DMS153 (cell line): ENCODE measurements at regions not wholly inside any gene's neighbourhood (a gene's known extent, or its start where the extent isn't known, plus 50 kb on each side); places are given as distances from the start of the nearest gene placed in this dataset.
"Not testable (repeated sequence)": the region's sequence is repeated elsewhere in the genome, so short reads cannot be mapped to it uniquely, and the experiment has no call there.

ENCODE experiments used
- DNase-seq: peaks from one replicate; lab custom pipeline; 2025; lab: John Stamatoyannopoulos, UW

GRCh38 chr3:170705131-170705530 is 119.3 kb upstream of the SLC7A14 start:
- no peak for DNase-seq

DNA sequence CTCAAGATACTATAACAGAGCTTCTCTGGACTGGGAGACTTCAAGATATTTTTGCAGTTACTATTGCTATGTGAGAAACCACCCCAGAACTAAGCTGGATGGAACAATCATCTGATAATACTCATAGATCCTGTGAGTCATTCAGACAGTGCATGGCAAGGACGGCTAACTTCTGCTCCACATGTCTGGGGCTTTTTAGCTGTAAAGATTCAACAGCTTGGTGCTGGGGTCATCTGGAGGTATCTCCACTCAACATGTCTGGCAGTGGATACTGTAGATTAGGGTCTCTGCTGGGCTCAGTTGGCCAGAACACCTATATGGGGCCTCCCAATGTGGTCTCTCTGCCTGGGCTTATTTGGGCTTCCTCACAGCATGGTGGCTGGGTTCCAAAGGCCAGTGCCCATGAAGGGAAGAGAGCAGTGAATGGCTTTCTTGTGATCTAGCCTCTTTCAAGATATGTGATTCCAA is 117.3 kb upstream of the SLC7A14 start:
- no peak for DNase-seq

DNA sequence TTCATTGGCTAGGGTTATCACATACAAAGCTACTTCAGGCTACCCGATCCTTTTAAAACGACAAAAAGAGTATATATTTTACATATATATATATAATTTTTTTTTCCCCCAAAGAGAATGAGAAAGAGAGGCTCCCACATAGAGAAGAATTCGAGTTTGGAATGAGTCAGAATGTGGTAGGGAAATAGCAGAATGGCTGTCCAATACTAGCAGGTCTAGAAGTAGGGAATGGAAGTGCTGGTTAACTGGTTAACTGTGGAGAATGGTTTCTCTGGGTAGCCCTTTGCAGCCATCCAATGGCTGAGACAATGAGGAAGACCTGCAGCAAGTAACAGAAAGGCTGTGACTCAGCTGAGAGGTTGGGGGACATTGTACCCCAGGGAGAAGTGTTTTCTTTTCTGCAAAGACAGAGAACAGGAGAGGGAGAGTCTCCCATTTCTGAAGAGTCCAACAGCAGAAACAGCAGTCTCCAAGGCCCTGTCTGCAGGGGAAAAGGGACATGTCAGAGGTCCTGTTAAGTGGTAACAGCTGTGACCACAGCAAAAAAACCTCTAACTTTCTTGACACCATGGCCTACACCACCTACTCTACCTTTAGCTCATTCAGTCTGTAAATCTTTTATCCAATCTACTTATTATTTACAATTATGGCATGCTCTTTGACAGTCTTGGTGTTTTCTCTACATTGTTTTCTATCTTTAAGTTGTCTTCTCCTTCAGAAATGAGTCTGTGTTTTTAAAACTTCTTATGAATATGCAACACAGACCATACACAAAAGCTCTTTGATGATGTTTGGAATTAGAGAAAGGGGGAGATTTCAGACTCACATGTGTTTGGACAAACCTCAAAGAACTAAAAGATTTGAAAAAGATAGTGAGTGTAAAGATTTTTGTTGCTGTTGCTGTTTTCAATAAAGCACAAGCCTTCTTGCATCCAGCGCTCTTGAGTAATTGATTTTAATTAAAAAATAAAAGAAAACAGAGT is 116.1 kb upstream of the SLC7A14 start:
- no peak for DNase-seq

DNA sequence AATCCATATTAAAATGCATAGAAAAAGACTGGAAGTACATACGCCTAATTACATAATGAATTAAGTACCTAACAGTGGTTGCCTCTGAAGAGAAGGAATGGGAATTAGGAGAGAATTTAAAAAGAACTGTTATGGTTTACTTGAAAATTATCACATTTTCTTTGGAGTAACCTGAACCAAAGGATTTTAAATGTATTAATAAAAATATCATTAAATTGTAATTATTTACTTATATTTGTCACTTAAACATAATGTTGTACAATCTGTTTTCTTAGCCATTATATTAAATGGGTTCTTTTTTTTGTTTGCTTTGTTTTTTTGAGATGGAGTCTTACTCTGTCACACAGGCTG is 114.2 kb upstream of the SLC7A14 start:
- no peak for DNase-seq

- DNase-seq = no peak
These were observed 113.5 kb upstream of the SLC7A14 start for GRCh38 chr3:170699158-170700053.

DNA sequence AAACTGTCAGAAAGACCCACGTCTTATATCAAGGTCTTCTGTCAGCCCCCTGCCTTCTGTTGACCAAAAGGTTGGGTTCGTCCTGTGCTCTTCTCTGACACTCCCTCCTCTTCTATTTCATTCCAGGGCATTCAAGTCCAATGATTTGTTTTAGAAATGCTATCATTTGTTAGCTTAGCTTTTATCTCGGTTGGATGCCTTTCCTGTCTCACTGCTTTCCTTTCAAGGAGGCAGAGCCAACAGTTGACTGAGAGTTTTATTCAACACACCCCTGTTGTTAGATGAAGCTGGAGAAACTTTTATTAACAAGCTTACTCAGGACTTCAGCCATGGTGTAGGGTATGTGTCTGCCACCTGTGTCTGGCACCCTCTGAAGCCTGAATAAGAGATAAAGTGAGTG is 112.0 kb upstream of the SLC7A14 start:
- DNase-seq = peak; percentile 71

DNA sequence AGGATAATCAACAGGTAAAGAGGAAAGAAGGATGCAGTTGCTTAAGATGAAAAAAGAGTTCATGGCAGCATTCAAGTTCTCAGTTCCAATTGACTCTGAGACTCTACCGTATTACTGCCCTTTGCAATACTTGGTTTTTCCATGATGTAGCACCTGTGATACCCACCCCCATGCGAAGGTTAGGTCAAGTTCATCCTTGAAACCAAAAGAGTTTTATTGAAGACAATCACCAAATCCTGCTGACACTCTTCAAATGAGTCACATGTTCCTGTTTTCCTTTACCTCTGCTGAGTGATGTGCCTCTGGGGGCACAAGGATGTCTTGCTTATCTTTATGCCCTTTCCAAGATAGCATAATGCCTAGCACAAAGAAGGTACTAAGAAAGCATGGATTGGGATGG is 111.3 kb upstream of the SLC7A14 start:
- DNase-seq = no peak

GRCh38 chr3:170695486-170696064 is 109.7 kb upstream of the SLC7A14 start:
- DNase-seq = peak; percentile 55

DNA sequence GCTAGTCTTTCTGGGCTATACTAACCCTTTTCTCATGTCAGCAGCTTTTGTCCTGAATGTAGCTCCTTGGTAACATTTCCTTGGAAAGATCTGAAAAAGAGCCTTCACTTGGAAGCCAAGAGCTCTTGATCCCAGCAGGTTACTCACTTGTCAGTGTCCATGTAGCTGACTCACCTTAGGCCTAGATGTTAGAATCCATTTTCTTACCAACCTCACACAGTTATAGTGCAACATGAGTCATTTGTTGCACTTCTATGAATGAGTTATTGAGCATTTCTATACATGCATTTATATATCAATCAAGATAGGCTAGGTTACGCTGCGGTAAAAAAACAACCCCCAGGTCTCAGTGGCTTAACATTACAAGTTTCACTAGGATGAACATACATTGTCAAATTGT is 106.8 kb upstream of the SLC7A14 start:
- DNase-seq = no peak

GRCh38 chr3:170690661-170690981 is 104.7 kb upstream of the SLC7A14 start:
- no peak for DNase-seq

- DNase-seq = no peak
These were observed 104.2 kb upstream of the SLC7A14 start for GRCh38 chr3:170689893-170690660.

GRCh38 chr3:170689296-170689829 is 103.5 kb upstream of the SLC7A14 start:
- DNase-seq = peak; percentile 30

GRCh38 chr3:170688222-170688621 is 102.3 kb upstream of the SLC7A14 start:
- not testable (repeated sequence) for DNase-seq

- DNase-seq = no peak
These were observed 94.7 kb upstream of the SLC7A14 start for GRCh38 chr3:170680593-170680992.

DNA sequence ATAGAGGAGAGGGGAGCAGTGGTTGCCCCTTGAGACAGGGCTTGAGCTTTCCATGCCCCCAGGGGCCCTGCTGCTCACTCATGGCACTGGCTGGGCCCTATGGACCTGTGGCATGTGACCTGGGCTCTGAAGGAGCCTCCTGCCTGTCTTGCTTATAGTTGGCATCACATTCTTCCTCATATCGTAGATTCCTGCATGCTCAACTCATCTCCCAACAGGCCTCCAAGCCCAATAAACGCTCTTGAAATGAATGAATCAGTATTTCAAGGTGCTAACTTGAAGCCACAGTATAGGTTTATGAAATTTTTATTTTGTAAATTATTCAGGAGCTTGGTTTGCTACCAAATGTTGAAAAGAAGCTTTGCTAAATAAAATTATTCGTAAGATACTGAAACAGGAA is 93.3 kb upstream of the SLC7A14 start:
- DNase-seq = no peak

DNA sequence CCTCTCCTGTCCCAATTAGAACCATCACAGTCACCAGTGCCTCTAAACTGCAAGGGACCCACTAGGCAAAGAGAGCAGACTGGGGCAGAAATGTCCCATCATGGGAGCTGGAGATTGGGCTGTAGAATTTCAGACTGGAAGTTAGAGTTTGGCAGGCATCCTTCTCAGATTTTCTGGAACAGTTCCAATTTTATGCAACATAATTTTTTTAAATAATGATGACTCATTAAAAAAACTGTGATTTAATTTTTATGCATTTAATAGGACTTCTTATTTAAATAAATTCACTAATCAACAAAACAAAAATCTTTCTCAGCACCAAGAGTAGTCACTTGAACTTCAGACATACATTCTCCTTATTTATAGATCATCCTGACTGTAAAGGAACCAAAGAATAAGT is 84.6 kb upstream of the SLC7A14 start:
- no peak for DNase-seq

- DNase-seq = not testable (repeated sequence)
These were observed 77.1 kb upstream of the SLC7A14 start for GRCh38 chr3:170662986-170663385.

- DNase-seq = peak; percentile 8
These were observed 74.3 kb upstream of the SLC7A14 start for GRCh38 chr3:170660139-170660538.

GRCh38 chr3:170657312-170657711 is 71.4 kb upstream of the SLC7A14 start:
- DNase-seq = no peak

- no peak for DNase-seq
These were observed 70.4 kb upstream of the SLC7A14 start for GRCh38 chr3:170656284-170656683.

GRCh38 chr3:170653801-170654200 is 67.9 kb upstream of the SLC7A14 start:
- DNase-seq = no peak
